HG03025 (cell line): ENCODE measurements at regions not wholly inside any gene's neighbourhood (a gene's known extent, or its start where the extent isn't known, plus 50 kb on each side); places are given as distances from the start of the nearest gene placed in this dataset.

Experiments used
- ATAC-seq: cut with Tn5 transposase; IDR thresholded peaks from one replicate; pipeline ENCODE4 v1.9.1; 2021; ENCODE audit warnings: mild to moderate bottlenecking, moderate library complexity; ENCODE audit not compliant: unreplicated experiment, low FRiP score

GRCh38 chr5:39857041-39857440, 432.3 kb upstream of the DAB2 start:
- no peak for ATAC-seq

GRCh38 chr5:39854771-39855410, 430.1 kb upstream of the DAB2 start:
- no peak for ATAC-seq

- no peak for ATAC-seq
Measured at GRCh38 chr5:39850291-39850690, 425.5 kb upstream of the DAB2 start.

- no peak for ATAC-seq
Measured at GRCh38 chr5:39846144-39846543, 421.4 kb upstream of the DAB2 start.

GRCh38 chr5:39843767-39844166, 419.0 kb upstream of the DAB2 start:
- no peak for ATAC-seq

GRCh38 chr5:39835371-39835770, 410.6 kb upstream of the DAB2 start:
- no peak for ATAC-seq

GRCh38 chr5:39829441-39829840, 404.7 kb upstream of the DAB2 start:
- ATAC-seq: no peak

- no peak for ATAC-seq
Measured at GRCh38 chr5:39826051-39826450, 401.3 kb upstream of the DAB2 start.

- no peak for ATAC-seq
Measured at GRCh38 chr5:39825301-39825700, 400.5 kb upstream of the DAB2 start.

- no peak for ATAC-seq
Measured at GRCh38 chr5:39822020-39822419, 397.2 kb upstream of the DAB2 start.

- no peak for ATAC-seq
Measured at GRCh38 chr5:39816866-39817265, 392.1 kb upstream of the DAB2 start.

GRCh38 chr5:39816156-39816845, 391.5 kb upstream of the DAB2 start:
- ATAC-seq: no peak

GRCh38 chr5:39815711-39816110, 390.9 kb upstream of the DAB2 start:
- no peak for ATAC-seq

- ATAC-seq: no peak
Measured at GRCh38 chr5:39811381-39811780, 386.6 kb upstream of the DAB2 start.

GRCh38 chr5:39808656-39809055, 383.9 kb upstream of the DAB2 start:
- no peak for ATAC-seq

- ATAC-seq: no peak
Measured at GRCh38 chr5:39801306-39801705, 376.5 kb upstream of the DAB2 start.

GRCh38 chr5:39800042-39800601, 375.3 kb upstream of the DAB2 start:
- no peak for ATAC-seq

- no peak for ATAC-seq
Measured at GRCh38 chr5:39799242-39799641, 374.5 kb upstream of the DAB2 start.

GRCh38 chr5:39794513-39795210, 369.9 kb upstream of the DAB2 start:
- no peak for ATAC-seq

GRCh38 chr5:39785410-39785809, 360.6 kb upstream of the DAB2 start:
- ATAC-seq: no peak

GRCh38 chr5:39783756-39784421, 359.1 kb upstream of the DAB2 start:
- no peak for ATAC-seq
